ENCODE measurements at regions not wholly inside any gene's neighbourhood (a gene's known extent, or its start where the extent isn't known, plus 50 kb on each side); places are given as distances from the start of the nearest gene placed in this dataset.

GRCh38 chr6:167568407-167569024, 243.6 kb downstream of the TTLL2 start:
- WGBS (ENCODE audit: low lambda C conversion rate) = 63% methylated on average over 18 of the region's 18 CpGs
- H3K4me1 ChIP-seq (ENCODE audit: control insufficient read depth in 1 of 2, insufficient read depth in 2 of 2, low read depth in 1 of 2, low read length in 1 of 2) = no peaks in the 10 kb centered on the region; a peak in 1 of 4 replicates
- no peaks in the 10 kb centered on the region for H4K20me1 ChIP-seq (ENCODE audit: insufficient read depth)
- no peak for TF ChIP-seq TEAD4 (IDR thresholded peaks at IDR 0.05; ENCODE audit: borderline replicate concordance, insufficient read depth)
- no peak for TF ChIP-seq GATA2 (CRISPR knock-in tag; IDR thresholded peaks at IDR 0.05)
- TF ChIP-seq, protein P1, sequence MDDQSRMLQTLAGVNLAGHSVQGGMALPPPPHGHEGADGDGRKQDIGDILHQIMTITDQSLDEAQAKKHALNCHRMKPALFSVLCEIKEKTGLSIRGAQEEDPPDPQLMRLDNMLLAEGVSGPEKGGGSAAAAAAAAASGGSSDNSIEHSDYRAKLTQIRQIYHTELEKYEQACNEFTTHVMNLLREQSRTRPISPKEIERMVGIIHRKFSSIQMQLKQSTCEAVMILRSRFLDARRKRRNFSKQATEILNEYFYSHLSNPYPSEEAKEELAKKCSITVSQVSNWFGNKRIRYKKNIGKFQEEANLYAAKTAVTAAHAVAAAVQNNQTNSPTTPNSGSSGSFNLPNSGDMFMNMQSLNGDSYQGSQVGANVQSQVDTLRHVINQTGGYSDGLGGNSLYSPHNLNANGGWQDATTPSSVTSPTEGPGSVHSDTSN (IDR thresholded peaks at IDR 0.05) = no peak
- TF ChIP-seq TCF12 (IDR thresholded peaks at IDR 0.05) = no peak
- TF ChIP-seq, protein P2, sequence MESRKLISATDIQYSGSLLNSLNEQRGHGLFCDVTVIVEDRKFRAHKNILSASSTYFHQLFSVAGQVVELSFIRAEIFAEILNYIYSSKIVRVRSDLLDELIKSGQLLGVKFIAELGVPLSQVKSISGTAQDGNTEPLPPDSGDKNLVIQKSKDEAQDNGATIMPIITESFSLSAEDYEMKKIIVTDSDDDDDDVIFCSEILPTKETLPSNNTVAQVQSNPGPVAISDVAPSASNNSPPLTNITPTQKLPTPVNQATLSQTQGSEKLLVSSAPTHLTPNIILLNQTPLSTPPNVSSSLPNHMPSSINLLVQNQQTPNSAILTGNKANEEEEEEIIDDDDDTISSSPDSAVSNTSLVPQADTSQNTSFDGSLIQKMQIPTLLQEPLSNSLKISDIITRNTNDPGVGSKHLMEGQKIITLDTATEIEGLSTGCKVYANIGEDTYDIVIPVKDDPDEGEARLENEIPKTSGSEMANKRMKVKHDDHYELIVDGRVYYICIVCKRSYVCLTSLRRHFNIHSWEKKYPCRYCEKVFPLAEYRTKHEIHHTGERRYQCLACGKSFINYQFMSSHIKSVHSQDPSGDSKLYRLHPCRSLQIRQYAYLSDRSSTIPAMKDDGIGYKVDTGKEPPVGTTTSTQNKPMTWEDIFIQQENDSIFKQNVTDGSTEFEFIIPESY (IDR thresholded peaks at IDR 0.05; ENCODE audit: borderline replicate concordance, low read depth) = no peak
- no peak for TF ChIP-seq RCOR1 (IDR thresholded peaks at IDR 0.05; ENCODE audit: low read length)
- TF ChIP-seq NRF1 (IDR thresholded peaks at IDR 0.05; ENCODE audit: low read depth, low read length) = no peak
- no peak for TF ChIP-seq USF2 (IDR thresholded peaks at IDR 0.05; ENCODE audit: borderline replicate concordance, low read depth, low read length)
- no peak for TF ChIP-seq MEF2A (IDR thresholded peaks at IDR 0.05; ENCODE audit: borderline replicate concordance, low read depth)
- TF ChIP-seq, protein P3, sequence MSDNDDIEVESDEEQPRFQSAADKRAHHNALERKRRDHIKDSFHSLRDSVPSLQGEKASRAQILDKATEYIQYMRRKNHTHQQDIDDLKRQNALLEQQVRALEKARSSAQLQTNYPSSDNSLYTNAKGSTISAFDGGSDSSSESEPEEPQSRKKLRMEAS (IDR thresholded peaks at IDR 0.05; ENCODE audit: low read depth) = no peak
- TF ChIP-seq RAD21 (IDR thresholded peaks at IDR 0.05; ENCODE audit: low read length) = no peak
- no peak for TF ChIP-seq CHD2 (IDR thresholded peaks at IDR 0.05; ENCODE audit: low read length, partially characterized antibody)
- TF ChIP-seq CTCF (IDR thresholded peaks at IDR 0.05) = no peak
- TF ChIP-seq ELF1 (IDR thresholded peaks at IDR 0.05) = no peak
- TF ChIP-seq NFIC (IDR thresholded peaks at IDR 0.05; ENCODE audit: borderline replicate concordance) = no peak
- no peak for TF ChIP-seq GABPA (IDR thresholded peaks at IDR 0.05; ENCODE audit: low read depth)
- TF ChIP-seq, protein P4, sequence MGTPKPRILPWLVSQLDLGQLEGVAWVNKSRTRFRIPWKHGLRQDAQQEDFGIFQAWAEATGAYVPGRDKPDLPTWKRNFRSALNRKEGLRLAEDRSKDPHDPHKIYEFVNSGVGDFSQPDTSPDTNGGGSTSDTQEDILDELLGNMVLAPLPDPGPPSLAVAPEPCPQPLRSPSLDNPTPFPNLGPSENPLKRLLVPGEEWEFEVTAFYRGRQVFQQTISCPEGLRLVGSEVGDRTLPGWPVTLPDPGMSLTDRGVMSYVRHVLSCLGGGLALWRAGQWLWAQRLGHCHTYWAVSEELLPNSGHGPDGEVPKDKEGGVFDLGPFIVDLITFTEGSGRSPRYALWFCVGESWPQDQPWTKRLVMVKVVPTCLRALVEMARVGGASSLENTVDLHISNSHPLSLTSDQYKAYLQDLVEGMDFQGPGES (IDR thresholded peaks at IDR 0.05; ENCODE audit: low read depth, low read length) = no peak
- TF ChIP-seq MXI1 (IDR thresholded peaks at IDR 0.05; ENCODE audit: low read depth, low read length) = no peak
- no peak for TF ChIP-seq EZH2phosphoT487 (IDR thresholded peaks at IDR 0.05; ENCODE audit: borderline replicate concordance, low read depth)
- ChIA-PET CTCF (no interaction called here), POLR2A (no interaction called here)
- no peaks in the 10 kb centered on the region for H3K9me2 ChIP-seq
- no peaks in the 10 kb centered on the region for H3K36me3 ChIP-seq (replicated peaks in 1 of 2; ENCODE audit: control insufficient read depth in 1 of 2, insufficient read depth in 2 of 2, low read length in 1 of 2)
- H2AFZ ChIP-seq (ENCODE audit: low read depth) = no peak overlapping the region
- no peak overlapping the region for H3K4me2 ChIP-seq
- no peaks in the 10 kb centered on the region for H3F3A ChIP-seq (replicated peaks; ENCODE audit: insufficient read depth)
- no peak overlapping the region for H3K27ac ChIP-seq (ENCODE audit: low read depth in 2 of 2, low read length in 1 of 2)
- DNase-seq = no peak
- no peaks in the 10 kb centered on the region for H3K79me2 ChIP-seq (ENCODE audit: insufficient read depth)
- no peak overlapping the region for H3K4me3 ChIP-seq (ENCODE audit: low read depth in 2 of 2, low read length in 1 of 2)
- H3K27me3 ChIP-seq (ENCODE audit: insufficient read depth) = no peaks in the 10 kb centered on the region
- no peaks in the 10 kb centered on the region for H3K9me3 ChIP-seq
- no peak overlapping the region for H3K9ac ChIP-seq

All from SK-N-SH (cell line).